HCT116 (cell line): ENCODE measurements at regions not wholly inside any gene's neighbourhood (a gene's known extent, or its start where the extent isn't known, plus 50 kb on each side); places are given as distances from the start of the nearest gene placed in this dataset.

Experiments used
- ATAC-seq: fragments of 200-7000 bp; cut with Tn5 transposase; 2 replicates; pipeline ENCODE4 v1.9.1; 2020; ENCODE audit warnings: mild to moderate bottlenecking, moderate library complexity
- BruUV-seq: library from RNA; stranded (reverse); fragments of 400-500 nt; replicated peaks from 2 replicates; lab custom pipeline; 2021; lab: Mats Ljungman, UMichigan
- CTCF ChIA-PET: fragments of 300-600 bp; sonication (Branson Sonifier 250); formaldehyde crosslinking; loops from one replicate; lab custom pipeline; 2021; ENCODE audit warnings: antibody characterized with exemption; lab: Charles Lee
- POLR2A ChIA-PET: fragments of 300-600, 350-600 bp; sonication (Branson Sonifier 250); formaldehyde crosslinking; loops from one replicate; lab custom pipeline; 2021; ENCODE audit warnings: antibody characterized with exemption; lab: Charles Lee
- RAD21 ChIA-PET, 2 experiments: fragments of 300-600 bp; sonication (Branson Sonifier 250); formaldehyde crosslinking; loops; one replicate each; lab custom pipeline; 2023; ENCODE audit warnings: low total read pairs in 2 of 2; ENCODE audit not compliant: uncharacterized antibody in 2 of 2, unreplicated experiment in 2 of 2, low non-redundant PET in 1 of 2; lab: Charles Lee
- DNase-seq: peaks from one replicate; pipeline ENCODE4 v3.0.0-alpha.2; 2010; ENCODE audit warnings: low read depth, low spot score
- H2AFZ ChIP-seq: fragments of 200-600 bp; shearing (Covaris generic), sonication (generic); 2 replicates; pipeline ENCODE4 v1.6.1; 2017; ENCODE audit warnings: low read depth, mixed run types, mixed read lengths, antibody characterized with exemption, low read length; ENCODE audit not compliant: poor library complexity, severe bottlenecking
- H3K27ac ChIP-seq: 2 replicates; pipeline ENCODE4 v1.5.1; 2012; ENCODE audit warnings: low read depth, low read length
- H3K27me3 ChIP-seq: fragments of 200-600 bp; sonication (generic); 2 replicates; pipeline ENCODE4 v1.6.1; 2016; ENCODE audit warnings: mixed run types, low read length, mixed read lengths; ENCODE audit not compliant: insufficient read depth
- H3K36me3 ChIP-seq, 2 experiments: fragments of 200-500 bp in 1 of 2; fragments of 200-600 bp in 1 of 2; sonication (Bioruptor generic) in 1 of 2; sonication (generic) in 1 of 2; 2 replicates each; pipeline versions ENCODE4 v1.5.1 to v1.6.1; 2014 to 2016; ENCODE audit warnings: low read length in 2 of 2, inconsistent platforms in 1 of 2, mixed read lengths in 1 of 2, mixed run types in 1 of 2; ENCODE audit not compliant: insufficient read depth in 2 of 2, control insufficient read depth in 1 of 2
- H3K4me1 ChIP-seq, 2 experiments: fragments of 200-600 bp in 1 of 2; sonication (generic) in 1 of 2; 2 replicates each; pipeline versions ENCODE4 v1.5.1 to v1.6.1; 2012 to 2017; ENCODE audit warnings: low read length in 2 of 2, inconsistent platforms in 1 of 2, mild to moderate bottlenecking in 1 of 2, mixed read lengths in 1 of 2, mixed run types in 1 of 2, moderate library complexity in 1 of 2; ENCODE audit not compliant: insufficient read depth in 2 of 2, control insufficient read depth in 1 of 2
- H3K4me2 ChIP-seq: fragments of 200-600 bp; sonication (generic); 2 replicates; pipeline ENCODE4 v1.6.1; 2017; ENCODE audit warnings: mixed run types, low read length, mixed read lengths
- H3K4me3 ChIP-seq, 2 experiments: fragments of 200-600 bp in 1 of 2; sonication (generic) in 1 of 2; replicated peaks in 1 of 2; 2 replicates each; pipeline ENCODE4 v1.5.1; 2011 to 2016; ENCODE audit warnings: low read length in 2 of 2, control low read depth in 1 of 2, low read depth in 1 of 2, mild to moderate bottlenecking in 1 of 2, mixed read lengths in 1 of 2, mixed run types in 1 of 2
- H3K79me2 ChIP-seq: fragments of 200-600 bp; sonication (generic); 2 replicates; pipeline ENCODE4 v1.6.1; 2017; ENCODE audit warnings: mild to moderate bottlenecking, mixed run types, low read length, moderate library complexity, mixed read lengths; ENCODE audit not compliant: insufficient read depth
- H3K9ac ChIP-seq: fragments of 200-600 bp; sonication (generic); 2 replicates; pipeline ENCODE4 v1.6.1; 2016; ENCODE audit warnings: low read length, mixed read lengths
- H3K9me2 ChIP-seq: fragments of 200-600 bp; sonication (generic), shearing (Covaris generic); 2 replicates; pipeline ENCODE4 v1.6.1; 2017; ENCODE audit warnings: mixed run types, mild to moderate bottlenecking, moderate library complexity; ENCODE audit not compliant: insufficient read depth
- H3K9me3 ChIP-seq, 2 experiments: fragments of 200-500 bp in 1 of 2; fragments of 200-600 bp in 1 of 2; sonication (Bioruptor generic) in 1 of 2; sonication (generic) in 1 of 2; 2 replicates each; pipeline ENCODE4 v1.6.1; 2014 to 2017; ENCODE audit warnings: low read length in 2 of 2, mixed read lengths in 2 of 2, inconsistent platforms in 1 of 2, low read depth in 1 of 2, mild to moderate bottlenecking in 1 of 2, mixed run types in 1 of 2, moderate library complexity in 1 of 2; ENCODE audit not compliant: control insufficient read depth in 1 of 2, insufficient read depth in 1 of 2
- H4K20me1 ChIP-seq: fragments of 200-600 bp; sonication (generic), shearing (Covaris generic); 2 replicates; pipeline ENCODE4 v1.6.1; 2017; ENCODE audit warnings: mixed run types, mild to moderate bottlenecking, moderate library complexity; ENCODE audit not compliant: insufficient read depth
- CBX3 ChIP-seq: IDR thresholded peaks from 2 replicates; pipeline ENCODE4 v1.6.1; 2012; ENCODE audit warnings: low read depth
- CEBPB ChIP-seq: IDR thresholded peaks from 2 replicates; pipeline ENCODE4 v1.6.1; 2012; ENCODE audit warnings: low read depth
- EGR1 ChIP-seq: IDR thresholded peaks from 2 replicates; pipeline ENCODE4 v1.6.1; 2012; ENCODE audit warnings: low read depth
- EZH2phosphoT487 ChIP-seq: fragments of 200-600 bp; IDR thresholded peaks from 2 replicates; pipeline ENCODE4 v1.6.1; 2018; ENCODE audit warnings: antibody characterized with exemption, borderline replicate concordance
- FOSL1 ChIP-seq: IDR thresholded peaks from 2 replicates; pipeline ENCODE4 v1.6.1; 2012; ENCODE audit warnings: low read depth
- JUND ChIP-seq: IDR thresholded peaks from 2 replicates; pipeline ENCODE4 v1.6.1; 2012
- POLR2A ChIP-seq: IDR thresholded peaks from 2 replicates; pipeline ENCODE4 v1.7.0; 2011; ENCODE audit warnings: borderline replicate concordance; ENCODE audit not compliant: insufficient read depth, insufficient read length; ENCODE audit errors: extremely low read depth
- POLR2AphosphoS5 ChIP-seq: IDR thresholded peaks from 2 replicates; pipeline ENCODE4 v1.6.1; 2011; ENCODE audit warnings: mild to moderate bottlenecking, low read depth, low read length, moderate library complexity
- RAD21 ChIP-seq: IDR thresholded peaks from 2 replicates; pipeline ENCODE4 v1.6.1; 2012; ENCODE audit warnings: low read depth, mild to moderate bottlenecking
- SIN3A ChIP-seq: IDR thresholded peaks from 2 replicates; pipeline ENCODE4 v1.6.1; 2012; ENCODE audit warnings: low read depth
- SRF ChIP-seq: IDR thresholded peaks from 2 replicates; pipeline ENCODE4 v1.6.1; 2012; ENCODE audit warnings: low read depth
- TCF7L2 ChIP-seq: IDR thresholded peaks from 2 replicates; pipeline ENCODE4 v1.7.0; 2011; ENCODE audit warnings: borderline replicate concordance, inconsistent platforms; ENCODE audit not compliant: insufficient read depth, insufficient read length; ENCODE audit errors: extremely low read depth
- YY1 ChIP-seq: IDR thresholded peaks from 2 replicates; pipeline ENCODE4 v1.6.1; 2011; ENCODE audit warnings: low read length, low read depth, moderate library complexity, mild to moderate bottlenecking; ENCODE audit not compliant: insufficient replicate concordance; ENCODE audit errors: extremely low read depth
- ZBTB33 ChIP-seq: IDR thresholded peaks from 2 replicates; pipeline ENCODE4 v1.6.1; 2011; ENCODE audit warnings: mild to moderate bottlenecking, low read length, moderate library complexity; ENCODE audit not compliant: insufficient replicate concordance; ENCODE audit errors: extremely low read depth
- ZFX ChIP-seq: fragments of 450-650 bp; IDR thresholded peaks from 2 replicates; pipeline ENCODE4 v1.6.1; 2017
- ZNF274 ChIP-seq: fragments of 200-500 bp; sonication (Bioruptor generic); IDR thresholded peaks from 2 replicates; pipeline ENCODE4 v1.6.1; 2014; ENCODE audit warnings: mild to moderate bottlenecking, low read depth, low read length, inconsistent platforms
- intact Hi-C: fragments of 100-400 bp; cut with micrococcal nuclease; formaldehyde crosslinking; loops from 2 replicates; pipeline ENCODE4 v1.10.0; 2022
- TF ChIP-seq, protein P1 (sequence below): IDR thresholded peaks from 2 replicates; pipeline ENCODE4 v1.6.1; 2012
- TF ChIP-seq, protein P2 (sequence below): IDR thresholded peaks from 2 replicates; pipeline ENCODE4 v1.6.1; 2012

DNA sequence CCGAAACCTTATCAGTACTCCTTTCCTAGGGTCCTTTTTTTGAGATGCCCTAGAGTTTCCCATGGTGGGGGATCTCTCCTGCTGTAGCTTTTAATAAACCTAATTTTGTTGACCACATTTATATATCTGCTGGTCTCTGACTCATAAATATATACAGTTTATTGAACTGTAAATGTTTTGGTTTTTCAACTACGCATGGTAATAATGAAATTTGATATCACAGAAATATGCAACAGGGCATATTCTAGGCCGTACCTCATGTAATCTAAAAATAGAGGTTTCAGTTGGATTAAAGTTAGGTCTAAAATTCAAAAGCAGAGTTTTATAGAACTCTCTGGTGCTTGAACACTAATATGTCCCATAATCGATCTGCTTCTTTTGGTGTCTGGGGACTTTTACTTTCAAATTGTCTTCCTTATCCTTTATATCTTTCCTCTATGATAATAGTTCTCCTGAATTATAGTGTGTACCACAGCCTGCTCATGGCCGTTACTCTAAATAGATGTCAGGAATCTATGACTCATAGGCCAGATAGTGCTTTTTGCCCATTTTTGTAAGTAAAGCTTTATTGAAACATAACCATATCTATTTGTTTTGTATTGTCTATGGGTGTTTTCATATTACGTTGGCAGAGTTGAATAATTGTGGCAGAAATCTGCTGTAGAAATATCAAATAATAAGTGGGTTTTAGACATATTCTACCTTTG, 324.8 kb upstream of the PCDH9 start:
- CTCF ChIA-PET, result no interaction called here
- no peak for ATAC-seq
- no peaks in the 10 kb centered on the region for H3K36me3 ChIP-seq
- TF ChIP-seq POLR2A (no peak), ZNF274 (no peak), JUND (no peak)
- TF ChIP-seq, all 23 proteins: peak for 0
- POLR2A ChIA-PET, result no interaction called here
- Histone ChIP-seq H3K4me1 (no peaks in the 10 kb centered on the region), H4K20me1 (no peaks in the 10 kb centered on the region), H3K4me3 (no peak overlapping the region), H3K9me2 (no peaks in the 10 kb centered on the region), H3K27me3 (no peaks in the 10 kb centered on the region), H3K4me2 (no peak overlapping the region), H3K27ac (no peak overlapping the region), H3K79me2 (no peaks in the 10 kb centered on the region), H3K9me3 (peaks cover 0 to 7% of the 10 kb centered on the region in 2 experiments; a peak in 1 of 4 replicates), H3K9ac (no peak overlapping the region), H2AFZ (no peak overlapping the region)
- BruUV-seq, result no TSS peak
- intact Hi-C loops, result no loop called here
- RAD21 ChIA-PET, result no interaction called here
- DNase-seq, result no peak

GRCh38 chr13:67554286-67554685, 324.1 kb upstream of the PCDH9 start:
- no peak for ATAC-seq
- Histone ChIP-seq H4K20me1 (no peaks in the 10 kb centered on the region), H3K4me1 (no peaks in the 10 kb centered on the region), H3K4me2 (no peak overlapping the region), H3K27me3 (no peaks in the 10 kb centered on the region), H3K9me2 (no peaks in the 10 kb centered on the region), H3K4me3 (no peak overlapping the region), H3K27ac (no peak overlapping the region), H2AFZ (no peak overlapping the region), H3K9ac (no peak overlapping the region), H3K9me3 (peaks cover 0 to 7% of the 10 kb centered on the region in 2 experiments; a peak in 1 of 4 replicates), H3K79me2 (no peaks in the 10 kb centered on the region), H3K36me3 (no peaks in the 10 kb centered on the region)
- no TSS peak for BruUV-seq
- DNase-seq, result no peak
- ChIA-PET CTCF (no interaction called here), RAD21 (no interaction called here), POLR2A (no interaction called here)
- intact Hi-C loops, result no loop called here
- TF ChIP-seq, protein P1, sequence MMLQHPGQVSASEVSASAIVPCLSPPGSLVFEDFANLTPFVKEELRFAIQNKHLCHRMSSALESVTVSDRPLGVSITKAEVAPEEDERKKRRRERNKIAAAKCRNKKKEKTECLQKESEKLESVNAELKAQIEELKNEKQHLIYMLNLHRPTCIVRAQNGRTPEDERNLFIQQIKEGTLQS, result no peak
- TF ChIP-seq POLR2AphosphoS5, result no peak
- no peak for TF ChIP-seq EGR1
- TF ChIP-seq SRF, result no peak
- TF ChIP-seq RAD21, result no peak
- no peak for TF ChIP-seq JUND
- no peak for TF ChIP-seq ZNF274
- TF ChIP-seq, protein P2, sequence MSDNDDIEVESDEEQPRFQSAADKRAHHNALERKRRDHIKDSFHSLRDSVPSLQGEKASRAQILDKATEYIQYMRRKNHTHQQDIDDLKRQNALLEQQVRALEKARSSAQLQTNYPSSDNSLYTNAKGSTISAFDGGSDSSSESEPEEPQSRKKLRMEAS, result no peak
- no peak for TF ChIP-seq ZFX
- no peak for TF ChIP-seq POLR2A
- no peak for TF ChIP-seq ZBTB33
- no peak for TF ChIP-seq CEBPB
- no peak for TF ChIP-seq SIN3A
- no peak for TF ChIP-seq CBX3
- no peak for TF ChIP-seq TCF7L2
- no peak for TF ChIP-seq FOSL1
- no peak for TF ChIP-seq EZH2phosphoT487
- TF ChIP-seq YY1, result no peak
